ENCODE measurements at regions not wholly inside any gene's neighbourhood (a gene's known extent, or its start where the extent isn't known, plus 50 kb on each side); places are given as distances from the start of the nearest gene placed in this dataset.
"Not testable (repeated sequence)": the region's sequence is repeated elsewhere in the genome, so short reads cannot be mapped to it uniquely, and the experiment has no call there.

- TF ChIP-seq CTCF (IDR thresholded peaks at IDR 0.05; ENCODE audit: insufficient read depth, low read length) = no peak
- no peak overlapping the region for H3K4me3 ChIP-seq (ENCODE audit: low read depth, low read length)
- DNase-seq (ENCODE audit: low read depth) = no peak
These were observed 522.8 kb downstream of the GLUD2 start for GRCh38 chrX:121570072-121570841.

- no peak for TF ChIP-seq CTCF (IDR thresholded peaks at IDR 0.05; ENCODE audit: insufficient read depth, low read length)
- no peak for DNase-seq (ENCODE audit: low read depth)
- H3K4me3 ChIP-seq (ENCODE audit: low read depth, low read length) = no peak overlapping the region
These were observed 523.9 kb downstream of the GLUD2 start for GRCh38 chrX:121571333-121571732.

GRCh38 chrX:121574384-121574783 lies 527.0 kb downstream of the GLUD2 start:
- DNase-seq (ENCODE audit: low read depth); H3K4me3 ChIP-seq (ENCODE audit: low read depth, low read length): not testable (repeated sequence)

- H3K4me3 ChIP-seq (ENCODE audit: low read depth, low read length) = no peak overlapping the region
- peak; percentile 27 for TF ChIP-seq CTCF (IDR thresholded peaks at IDR 0.05; ENCODE audit: insufficient read depth, low read length)
- peak; percentile 22 for DNase-seq (ENCODE audit: low read depth)
These were observed 531.8 kb downstream of the GLUD2 start for GRCh38 chrX:121579016-121579760.

GRCh38 chrX:121581885-121582284 lies 534.5 kb downstream of the GLUD2 start:
- no peak overlapping the region for H3K4me3 ChIP-seq (ENCODE audit: low read depth, low read length)
- DNase-seq (ENCODE audit: low read depth) = no peak
- no peak for TF ChIP-seq CTCF (IDR thresholded peaks at IDR 0.05; ENCODE audit: insufficient read depth, low read length)

GRCh38 chrX:121585626-121586025 lies 538.2 kb downstream of the GLUD2 start:
- no peak overlapping the region for H3K4me3 ChIP-seq (ENCODE audit: low read depth, low read length)
- DNase-seq (ENCODE audit: low read depth) = no peak
- TF ChIP-seq CTCF (IDR thresholded peaks at IDR 0.05; ENCODE audit: insufficient read depth, low read length) = no peak

GRCh38 chrX:121592884-121593283 lies 545.5 kb downstream of the GLUD2 start:
- H3K4me3 ChIP-seq (ENCODE audit: low read depth, low read length) = no peak overlapping the region
- no peak for TF ChIP-seq CTCF (IDR thresholded peaks at IDR 0.05; ENCODE audit: insufficient read depth, low read length)
- no peak for DNase-seq (ENCODE audit: low read depth)

Measured in fibroblast of the aortic adventitia (primary cell).